ENCODE measurements at regions not wholly inside any gene's neighbourhood (a gene's known extent, or its start where the extent isn't known, plus 50 kb on each side); places are given as distances from the start of the nearest gene placed in this dataset.

- H3K14ac ChIP-seq (replicated peaks; ENCODE audit: low read depth, low read length), result peak overlapping the region; percentile 88
- no peaks in the 10 kb centered on the region for H3K36me3 ChIP-seq (ENCODE audit: control insufficient read depth, insufficient read depth, low read length)
- intact Hi-C loops (cut with micrococcal nuclease) (loop anchor here (1.0 kb wide), 2 partner anchors 11 to 50 kb away; no protein-coding TSS in a partner anchor), in situ Hi-C loops (cut with MboI; ENCODE audit: low sequenced_read_pairs) (no loop called here), dilution Hi-C loops (cut with HindIII; ENCODE audit: low sequenced_read_pairs, unreplicated experiment) (no loop called here)
- H2AK5ac ChIP-seq (ENCODE audit: low read depth, low read length), result peak overlapping the region; percentile 67
- TF ChIP-seq CTCF (conservative IDR thresholded peaks at IDR 0.05; ENCODE audit: low read depth, low read length) (no peak), FOS (IDR thresholded peaks at IDR 0.05; ENCODE audit: low read depth, low read length) (peak; percentile 89)
- ChIA-PET POLR2A (ENCODE audit: unreplicated experiment) (interaction anchor here (1.1 to 1.7 kb wide), 2 partner anchors 30 to 1155 kb away, joined by 3 to 6 read pairs; a partner anchor contains a TSS), CTCF (interaction anchor here (0.5 to 1.2 kb wide), 7 partner anchors 11 to 1099 kb away, joined by 3 to 8 read pairs (median 3); no protein-coding TSS in a partner anchor)
- H3K9ac ChIP-seq (ENCODE audit: low read depth, low read length), result peak overlapping the region; percentile 86
- peak overlapping the region; percentile 97 for H2AFZ ChIP-seq (replicated peaks; ENCODE audit: low read length, poor library complexity)
- BruUV-seq (replicated peaks), result no TSS peak
- H2BK120ac ChIP-seq (ENCODE audit: low read depth, low read length), result peak overlapping the region; percentile 75
- H3K23ac ChIP-seq (ENCODE audit: low read depth, low read length), result peak overlapping the region; percentile 67; the same call in 1 of the 2 replicates
- H4K5ac ChIP-seq (ENCODE audit: low read depth, low read length), result peak overlapping the region; percentile 90
- H4K91ac ChIP-seq (ENCODE audit: insufficient read depth, low read depth, low read length), result peak overlapping the region; percentile 80
- peak overlapping the region; percentile 34; the same call in 2 of the 3 replicates for H2BK15ac ChIP-seq (ENCODE audit: low read depth, low read length)
- no peaks in the 10 kb centered on the region for H3K9me3 ChIP-seq (ENCODE audit: control insufficient read depth, insufficient read depth, low read length)
- peak overlapping the region; percentile 10 for H2BK20ac ChIP-seq (ENCODE audit: low read depth, low read length)
- H2BK5ac ChIP-seq (ENCODE audit: low read depth, low read length, poor library complexity, severe bottlenecking), result peak overlapping the region; percentile 85
- H3K4me2 ChIP-seq (ENCODE audit: low read depth, low read length), result peak overlapping the region; percentile 91
- peak; percentile 41 for DNase-seq
- H4K8ac ChIP-seq (ENCODE audit: low read depth in 2 of 2, low read length in 2 of 2), result peak overlapping the region; percentile 73 to 79; a peak in 3 of 4 replicates
- H3K27ac ChIP-seq (ENCODE audit: insufficient read depth, low read length), result peak overlapping the region; percentile 91
- H3K56ac ChIP-seq (ENCODE audit: extremely low read depth, insufficient read depth, low read length), result peak overlapping the region; percentile 91
- 0 out of 2 replicates have a peak, but pooled peaks cover 1% of the 10 kb centered on the region for H3K4me1 ChIP-seq (ENCODE audit: control insufficient read depth, insufficient read depth, low read length)
- peak overlapping the region; percentile 82 for H3K4ac ChIP-seq (ENCODE audit: low read depth, low read length)
- no peaks in the 10 kb centered on the region for H3K79me1 ChIP-seq (ENCODE audit: low read depth in 1 of 2, low read length in 2 of 2)
- no peaks in the 10 kb centered on the region for H4K20me1 ChIP-seq (ENCODE audit: insufficient read depth, low read length)
- H3K4me3 ChIP-seq (ENCODE audit: insufficient read depth, low read depth, low read length), result peak overlapping the region; percentile 95
- H3K18ac ChIP-seq (ENCODE audit: low read depth, low read length), result peak overlapping the region; percentile 92
- ATAC-seq (ENCODE audit: low read depth), result peak; percentile 8; the same call in 1 of the 2 replicates
- peak overlapping the region; percentile 79 for H2AK9ac ChIP-seq (replicated peaks; ENCODE audit: low read depth, low read length, poor library complexity)
- 29% methylated on average over 3 of the region's 38 CpGs; no CpG with 5 or more reads in 1 of the 2 experiments for WGBS, 2 experiments (ENCODE audit: extremely low coverage in 2 of 2, insufficient read length in 1 of 2)
- 0 out of 2 replicates have a peak, but pooled peaks cover 3% of the 10 kb centered on the region for H3K9me1 ChIP-seq (ENCODE audit: insufficient read depth, low read length)
- no peaks in the 10 kb centered on the region for H3K27me3 ChIP-seq (ENCODE audit: control insufficient read depth, insufficient read depth, low read length)
Measured at GRCh38 chr6:27176523-27177484, 70.7 kb upstream of the PRSS16 start.

Measured in IMR-90 (cell line).